H1 (cell line): ENCODE measurements at regions not wholly inside any gene's neighbourhood (a gene's known extent, or its start where the extent isn't known, plus 50 kb on each side); places are given as distances from the start of the nearest gene placed in this dataset.

Source experiments
- CTCF ChIA-PET: fragments of 300-600 bp; sonication (Branson Sonifier 250); formaldehyde crosslinking; loops from one replicate; lab custom pipeline; 2021; ENCODE audit not compliant: partially characterized antibody; lab: Charles Lee
- POLR2A ChIA-PET: fragments of 300-600 bp; sonication (Branson Sonifier 250); formaldehyde crosslinking; loops from one replicate; lab custom pipeline; 2021; ENCODE audit warnings: inconsistent platforms; ENCODE audit not compliant: partially characterized antibody; lab: Charles Lee
- DNase-seq, 2 experiments: peaks; one replicate each; pipeline versions ENCODE4 v3.0.0 to v3.0.0-alpha.2; 2010 to 2022; ENCODE audit warnings: low spot score in 2 of 2, low read depth in 1 of 2, mixed read lengths in 1 of 2
- FAIRE-seq: peaks from 2 replicates; lab custom pipeline; 2011; peaks lifted over from hg19 to GRCh38; lab: Jason Lieb, UNC
- H2AFZ ChIP-seq: 2 replicates; pipeline ENCODE4 v1.8.1; 2012; ENCODE audit warnings: low read length, inconsistent platforms
- H2AK5ac ChIP-seq: 2 replicates; pipeline ENCODE4 v1.6.1; 2013; ENCODE audit warnings: low read depth, low read length
- H2BK120ac ChIP-seq: replicated peaks from 2 replicates; pipeline ENCODE3; 2013; ENCODE audit warnings: low read depth, low read length, inconsistent platforms
- H2BK12ac ChIP-seq: 2 replicates; pipeline ENCODE4 v1.6.1; 2013; ENCODE audit warnings: low read depth, low read length
- H2BK15ac ChIP-seq: 2 replicates; pipeline ENCODE4 v1.6.1; 2013; ENCODE audit warnings: low read length
- H2BK20ac ChIP-seq: 2 replicates; pipeline ENCODE4 v1.6.1; 2013; ENCODE audit warnings: low read length
- H2BK5ac ChIP-seq: 2 replicates; pipeline ENCODE4 v1.6.1; 2013; ENCODE audit warnings: low read depth, low read length
- H3K14ac ChIP-seq: 2 replicates; pipeline ENCODE4 v1.6.1; 2013; ENCODE audit warnings: inconsistent platforms; ENCODE audit not compliant: insufficient read length
- H3K18ac ChIP-seq: 2 replicates; pipeline ENCODE4 v1.6.1; 2013; ENCODE audit warnings: low read length; ENCODE audit errors: extremely low read depth
- H3K23ac ChIP-seq: 2 replicates; pipeline ENCODE4 v1.6.1; 2013; ENCODE audit warnings: inconsistent platforms; ENCODE audit not compliant: insufficient read length
- H3K23me2 ChIP-seq: 2 replicates; pipeline ENCODE4 v1.6.1; 2013; ENCODE audit warnings: low read depth, low read length
- H3K27ac ChIP-seq: 2 replicates; pipeline ENCODE4 v1.6.1; 2011; ENCODE audit warnings: low read depth, low read length, inconsistent platforms
- H3K27me3 ChIP-seq, 4 experiments: replicated peaks in 1 of 4; 1 replicate in 1 of 4; 2 replicates in 3 of 4; pipeline versions ENCODE4 v1.6.1 to v1.8.1; 2011 to 2013; ENCODE audit warnings: low read length in 3 of 4, mild to moderate bottlenecking in 3 of 4, inconsistent platforms in 2 of 4, mixed read lengths in 2 of 4, moderate library complexity in 1 of 4; ENCODE audit not compliant: control insufficient read depth in 3 of 4, insufficient read depth in 3 of 4; ENCODE audit errors: extremely low read depth in 1 of 4
- H3K36me3 ChIP-seq, 4 experiments: 2 replicates each; pipeline versions ENCODE4 v1.6.1 to v1.8.1; 2011 to 2013; ENCODE audit warnings: mild to moderate bottlenecking in 4 of 4, low read length in 3 of 4, moderate library complexity in 2 of 4, control low read depth in 1 of 4, inconsistent platforms in 1 of 4; ENCODE audit not compliant: insufficient read depth in 4 of 4, control insufficient read depth in 2 of 4
- H3K4ac ChIP-seq: replicated peaks from 2 replicates; pipeline ENCODE3; 2013; ENCODE audit warnings: low read length, low read depth, mixed read lengths, inconsistent platforms; ENCODE audit not compliant: insufficient read length
- H3K4me1 ChIP-seq, 4 experiments: replicated peaks in 1 of 4; 1 replicate in 1 of 4; 2 replicates in 3 of 4; pipeline versions ENCODE4 v1.6.1 to v1.8.1; 2011 to 2013; ENCODE audit warnings: low read length in 3 of 4, inconsistent platforms in 2 of 4, mixed read lengths in 1 of 4; ENCODE audit not compliant: insufficient read depth in 4 of 4, control insufficient read depth in 3 of 4
- H3K4me2 ChIP-seq, 2 experiments: 2 replicates each; pipeline versions ENCODE4 v1.6.1 to v1.8.1; 2011 to 2013; ENCODE audit warnings: low read depth in 2 of 2, low read length in 2 of 2, control low read depth in 1 of 2, inconsistent platforms in 1 of 2, mild to moderate bottlenecking in 1 of 2; ENCODE audit not compliant: insufficient read depth in 1 of 2
- H3K4me3 ChIP-seq, 4 experiments: fragments of 200-600, 300-600 bp in 1 of 4; sonication (generic), shearing (Covaris generic), sonication (Bioruptor Twin) in 1 of 4; 2 replicates each; pipeline versions ENCODE4 v1.5.1 to v1.8.1; 2011 to 2016; ENCODE audit warnings: low read length in 4 of 4, low read depth in 3 of 4, control low read depth in 2 of 4, inconsistent platforms in 2 of 4, mild to moderate bottlenecking in 2 of 4, mixed read lengths in 1 of 4, moderate library complexity in 1 of 4; ENCODE audit not compliant: insufficient read depth in 2 of 4; ENCODE audit errors: extremely low read depth in 1 of 4
- H3K56ac ChIP-seq: replicated peaks from 2 replicates; pipeline ENCODE3; 2013; ENCODE audit warnings: low read depth, mild to moderate bottlenecking, mixed read lengths, low read length, inconsistent platforms; ENCODE audit not compliant: insufficient read length
- H3K79me1 ChIP-seq: 2 replicates; pipeline ENCODE4 v1.6.1; 2013; ENCODE audit warnings: low read depth, low read length, control low read depth
- H3K79me2 ChIP-seq, 2 experiments: 2 replicates each; pipeline versions ENCODE4 v1.6.1 to v1.8.1; 2012 to 2013; ENCODE audit warnings: low read length in 2 of 2, mild to moderate bottlenecking in 2 of 2, inconsistent platforms in 1 of 2; ENCODE audit not compliant: insufficient read depth in 2 of 2, control insufficient read depth in 1 of 2
- H3K9ac ChIP-seq, 4 experiments: replicated peaks in 1 of 4; 1 replicate in 1 of 4; 2 replicates in 3 of 4; pipeline versions ENCODE4 v1.6.1 to v1.8.1; 2011 to 2013; ENCODE audit warnings: low read depth in 3 of 4, low read length in 3 of 4, control low read depth in 2 of 4, mild to moderate bottlenecking in 2 of 4, moderate library complexity in 2 of 4, inconsistent platforms in 1 of 4; ENCODE audit errors: extremely low read depth in 1 of 4
- H3K9me3 ChIP-seq, 2 experiments: 2 replicates each; pipeline versions ENCODE4 v1.6.1 to v1.8.1; 2012 to 2013; ENCODE audit warnings: mild to moderate bottlenecking in 2 of 2, moderate library complexity in 2 of 2, control low read depth in 1 of 2, inconsistent platforms in 1 of 2, low read depth in 1 of 2, low read length in 1 of 2, mixed read lengths in 1 of 2; ENCODE audit not compliant: insufficient read depth in 2 of 2
- H4K20me1 ChIP-seq, 2 experiments: replicated peaks in 1 of 2; 2 replicates each; pipeline versions ENCODE3 to v1.8.1; 2011 to 2013; ENCODE audit warnings: inconsistent platforms in 2 of 2, low read length in 2 of 2, mild to moderate bottlenecking in 1 of 2; ENCODE audit not compliant: insufficient read depth in 2 of 2, control insufficient read depth in 1 of 2
- H4K5ac ChIP-seq: 2 replicates; pipeline ENCODE4 v1.6.1; 2013; ENCODE audit warnings: low read length, low read depth, mixed read lengths, inconsistent platforms; ENCODE audit not compliant: insufficient read length
- H4K8ac ChIP-seq: 2 replicates; pipeline ENCODE4 v1.8.0; 2013; ENCODE audit warnings: mild to moderate bottlenecking, moderate library complexity, low read length, inconsistent platforms; ENCODE audit not compliant: insufficient read depth; ENCODE audit errors: extremely low read depth
- H4K91ac ChIP-seq: replicated peaks from 2 replicates; pipeline ENCODE3; 2013; ENCODE audit warnings: low read length, mixed read lengths, inconsistent platforms; ENCODE audit not compliant: insufficient read length
- CBX8 ChIP-seq: fragments of 300-800, 300-1000 bp; sonication (generic); IDR thresholded peaks from 2 replicates; pipeline ENCODE4 v1.7.1; 2016; ENCODE audit warnings: low read depth, low read length, borderline replicate concordance
- CHD2 ChIP-seq: IDR thresholded peaks from 2 replicates; pipeline ENCODE4 v1.6.1; 2012; ENCODE audit warnings: low read length, improper control_type of control experiment
- HDAC6 ChIP-seq: IDR thresholded peaks from one replicate; pipeline ENCODE4 v1.7.1; 2012; ENCODE audit warnings: low read depth, mild to moderate bottlenecking, inconsistent platforms, low read length, moderate library complexity
- POU5F1 ChIP-seq: IDR thresholded peaks from 2 replicates; pipeline ENCODE4 v1.6.1; 2011; ENCODE audit warnings: low read depth, mild to moderate bottlenecking, low read length, moderate library complexity
- SP2 ChIP-seq: IDR thresholded peaks from 2 replicates; pipeline ENCODE4 v1.6.1; 2012; ENCODE audit warnings: mild to moderate bottlenecking, low read length, inconsistent platforms
- SRF ChIP-seq: IDR thresholded peaks from 2 replicates; pipeline ENCODE4 v1.6.1; 2011; ENCODE audit warnings: mild to moderate bottlenecking, low read depth, low read length, moderate library complexity
- TBP ChIP-seq: IDR thresholded peaks from 2 replicates; pipeline ENCODE4 v1.6.1; 2011; ENCODE audit warnings: low read depth, low read length, improper control_type of control experiment
- YY1 ChIP-seq: IDR thresholded peaks from 2 replicates; pipeline ENCODE4 v1.6.1; 2011; ENCODE audit warnings: low read depth, mild to moderate bottlenecking, low read length
- WGBS, 2 experiments: shearing (Covaris generic) in 1 of 2; methylation state at CpG; one replicate each; pipeline versions ENCODE4 v1.1.6 to v1.1.7; 2013 to 2015; ENCODE audit warnings: low lambda C conversion rate in 2 of 2, mixed read lengths in 2 of 2, inconsistent platforms in 1 of 2, low coverage in 1 of 2, missing lambda C conversion rate in 1 of 2; ENCODE audit not compliant: insufficient replicate concordance in 2 of 2, insufficient coverage in 1 of 2, insufficient read length in 1 of 2; ENCODE audit errors: extremely low coverage in 1 of 2, missing lambda C conversion rate in 1 of 2; 5-methylcytosine and 5-hydroxymethylcytosine counted together

DNA sequence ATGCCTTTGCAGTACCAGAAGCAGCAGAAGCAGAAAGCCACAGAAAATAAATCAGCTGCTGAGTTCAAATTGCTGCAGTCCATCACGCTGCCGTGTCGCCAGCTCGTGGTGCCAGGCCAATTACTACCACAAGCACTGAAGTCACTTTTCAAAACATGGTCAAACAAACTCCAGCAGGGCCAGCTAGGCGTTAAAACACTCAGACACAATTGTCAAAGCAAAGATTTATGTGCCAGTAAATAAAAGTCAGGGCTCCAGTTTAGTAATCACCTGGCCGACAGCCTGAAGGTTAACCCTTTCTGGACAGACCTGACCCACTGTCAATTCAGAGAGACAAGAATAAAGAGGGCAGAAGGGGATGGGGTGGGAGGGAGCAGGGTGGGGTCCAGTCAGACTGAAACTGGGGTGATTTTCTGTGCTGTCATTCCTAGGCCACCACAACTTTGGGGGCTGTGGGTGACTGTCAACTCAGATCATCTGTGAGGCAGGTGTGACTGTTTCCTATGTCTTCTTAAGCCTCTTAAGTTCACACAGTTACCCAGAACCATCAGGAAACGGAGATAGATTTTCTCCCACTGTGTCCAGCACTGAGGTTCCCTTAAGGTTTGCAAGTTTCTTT, 109.8 kb upstream of the FUT8 start:
- Histone ChIP-seq H3K9ac (no peak overlapping the region), H4K8ac (no peak overlapping the region), H3K9me3 (no peaks in the 10 kb centered on the region), H2AK5ac (no peak overlapping the region), H3K36me3 (no peaks in the 10 kb centered on the region), H3K56ac (no peak overlapping the region), H3K23me2 (no peaks in the 10 kb centered on the region; the same call in 1 of the 2 replicates), H3K79me2 (no peaks in the 10 kb centered on the region), H3K14ac (no peak overlapping the region), H4K20me1 (no peaks in the 10 kb centered on the region), H2BK5ac (no peak overlapping the region), H3K4me1 (peaks cover 0 to 3% (median 2%) of the 10 kb centered on the region in 4 experiments; a peak in 3 of 7 replicates), H2BK120ac (no peak overlapping the region), H2BK15ac (no peak overlapping the region), H2AFZ (no peak overlapping the region), H4K5ac (no peak overlapping the region), H3K27me3 (no peaks in the 10 kb centered on the region), H2BK12ac (no peak overlapping the region), H4K91ac (no peak overlapping the region), H3K4ac (no peak overlapping the region), H3K23ac (no peak overlapping the region), H3K18ac (no peak overlapping the region), H2BK20ac (no peak overlapping the region), H3K27ac (no peak overlapping the region), H3K4me3 (no peak overlapping the region), H3K4me2 (no peak overlapping the region), H3K79me1 (no peaks in the 10 kb centered on the region)
- ChIA-PET POLR2A (no interaction called here), CTCF (no interaction called here)
- TF ChIP-seq SRF (no peak), TBP (no peak), HDAC6 (no peak), POU5F1 (no peak), SP2 (no peak), CBX8 (no peak), CHD2 (no peak), YY1 (no peak)
- no peak for DNase-seq
- WGBS, 2 experiments: 89% methylated on average over 7 of the region's 7 CpGs; no CpG with 5 or more reads in 1 of the 2 experiments
- FAIRE-seq: no peak
